Fibroblast of mammary gland (primary cell): ENCODE measurements at regions not wholly inside any gene's neighbourhood (a gene's known extent, or its start where the extent isn't known, plus 50 kb on each side); places are given as distances from the start of the nearest gene placed in this dataset.
A peak's percentile ranks its signal among the peaks of the same experiment; 100 is the strongest.

Source experiments
- DNase-seq: peaks from one replicate; pipeline ENCODE4 v3.0.0-alpha.2; 2010; ENCODE audit warnings: low read depth
- H3K4me3 ChIP-seq: 2 replicates; pipeline ENCODE4 v1.5.1; 2011; ENCODE audit warnings: low read depth, mild to moderate bottlenecking, low read length, moderate library complexity; ENCODE audit not compliant: control insufficient read depth
- CTCF ChIP-seq: conservative IDR thresholded peaks from 2 replicates; pipeline ENCODE4 v1.5.1; 2011; ENCODE audit warnings: low read depth, low read length, inconsistent platforms; ENCODE audit not compliant: control insufficient read depth, insufficient read depth

- peak; percentile 16 for DNase-seq
These were observed 1519.3 kb upstream of the TMEM132C start for GRCh38 chr12:126747530-126748149.

GRCh38 chr12:126752021-126752420 lies 1514.9 kb upstream of the TMEM132C start:
- H3K4me3 ChIP-seq: no peak overlapping the region
- TF ChIP-seq CTCF: no peak
- DNase-seq: no peak

More at GRCh38 chr12:126747530-126748149, 1519.3 kb upstream of the TMEM132C start:
- TF ChIP-seq CTCF: peak; percentile 64
- H3K4me3 ChIP-seq: no peak overlapping the region

GRCh38 chr12:126757326-126757725 lies 1509.6 kb upstream of the TMEM132C start:
- TF ChIP-seq CTCF: no peak
- DNase-seq: no peak

GRCh38 chr12:126760092-126760491 lies 1506.9 kb upstream of the TMEM132C start:
- DNase-seq: no peak
- H3K4me3 ChIP-seq: no peak overlapping the region
- no peak for TF ChIP-seq CTCF

More at GRCh38 chr12:126757326-126757725, 1509.6 kb upstream of the TMEM132C start:
- H3K4me3 ChIP-seq: no peak overlapping the region

GRCh38 chr12:126761420-126761819 lies 1505.5 kb upstream of the TMEM132C start:
- H3K4me3 ChIP-seq: no peak overlapping the region
- no peak for TF ChIP-seq CTCF
- DNase-seq: no peak

- TF ChIP-seq CTCF: no peak
- no peak overlapping the region for H3K4me3 ChIP-seq
- DNase-seq: no peak
These were observed 1504.8 kb upstream of the TMEM132C start for GRCh38 chr12:126762150-126762549.

- no peak overlapping the region for H3K4me3 ChIP-seq
- no peak for TF ChIP-seq CTCF
- DNase-seq: no peak
These were observed 1503.6 kb upstream of the TMEM132C start for GRCh38 chr12:126763359-126763758.
